SJCRH30 (cell line): ENCODE measurements at regions not wholly inside any gene's neighbourhood (a gene's known extent, or its start where the extent isn't known, plus 50 kb on each side); places are given as distances from the start of the nearest gene placed in this dataset.

ENCODE experiments used
- DNase-seq, 2 experiments: peaks; one replicate each; pipeline ENCODE4 v3.0.0-alpha.2; 2015 to 2020
- H3K27ac ChIP-seq: fragments of 250-450 bp; sonication (Bioruptor Pico); 2 replicates; pipeline ENCODE4 v1.5.1; 2020; ENCODE audit warnings: mild to moderate bottlenecking, moderate library complexity
- H3K27me3 ChIP-seq: fragments of 250-450 bp; sonication (Bioruptor Pico); 2 replicates; pipeline ENCODE4 v1.5.1; 2020; ENCODE audit warnings: mild to moderate bottlenecking, moderate library complexity
- H3K36me3 ChIP-seq: fragments of 250-450 bp; sonication (Bioruptor Pico); 2 replicates; pipeline ENCODE4 v1.5.1; 2020; ENCODE audit warnings: mild to moderate bottlenecking, moderate library complexity
- H3K4me1 ChIP-seq: fragments of 250-450 bp; sonication (Bioruptor Pico); 2 replicates; pipeline ENCODE4 v1.5.1; 2020; ENCODE audit warnings: mild to moderate bottlenecking, moderate library complexity
- H3K4me3 ChIP-seq: fragments of 250-450 bp; sonication (Bioruptor Pico); 2 replicates; pipeline ENCODE4 v1.5.1; 2020; ENCODE audit warnings: mild to moderate bottlenecking, moderate library complexity
- H3K9me3 ChIP-seq: fragments of 250-450 bp; sonication (Bioruptor Pico); replicated peaks from 2 replicates; pipeline ENCODE4 v1.5.1; 2020; ENCODE audit warnings: mild to moderate bottlenecking, moderate library complexity

GRCh38 chr5:117220730-117221129 lies 646.1 kb upstream of the SEMA6A start:
- H3K27ac ChIP-seq: no peak overlapping the region
- no peak for DNase-seq
- H3K4me1 ChIP-seq: no peaks in the 10 kb centered on the region
- H3K9me3 ChIP-seq: no peaks in the 10 kb centered on the region
- no peaks in the 10 kb centered on the region for H3K27me3 ChIP-seq
- H3K4me3 ChIP-seq: no peak overlapping the region
- no peaks in the 10 kb centered on the region for H3K36me3 ChIP-seq

DNA sequence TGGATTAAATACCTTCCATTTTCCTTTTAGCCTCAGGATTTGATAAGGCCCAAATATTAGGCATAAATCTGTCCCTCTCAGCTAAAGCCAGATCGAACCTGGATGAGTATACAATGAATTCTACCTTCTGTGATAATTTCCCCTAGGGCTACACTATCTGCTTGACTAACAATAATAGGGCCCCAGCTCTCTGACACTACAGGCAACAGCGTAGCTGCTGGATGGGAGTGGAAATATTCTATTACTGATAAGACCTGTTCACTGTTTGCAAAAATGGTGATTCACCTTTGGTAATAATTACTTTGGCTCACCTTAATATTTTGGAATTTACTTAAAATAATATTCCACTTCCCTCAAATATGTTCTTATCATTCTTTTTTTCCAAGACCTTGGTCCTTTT lies 644.2 kb upstream of the SEMA6A start:
- Histone ChIP-seq H3K4me3 (no peak overlapping the region), H3K4me1 (no peaks in the 10 kb centered on the region), H3K9me3 (no peaks in the 10 kb centered on the region), H3K36me3 (no peaks in the 10 kb centered on the region), H3K27me3 (no peaks in the 10 kb centered on the region), H3K27ac (no peak overlapping the region)
- DNase-seq: no peak

DNA sequence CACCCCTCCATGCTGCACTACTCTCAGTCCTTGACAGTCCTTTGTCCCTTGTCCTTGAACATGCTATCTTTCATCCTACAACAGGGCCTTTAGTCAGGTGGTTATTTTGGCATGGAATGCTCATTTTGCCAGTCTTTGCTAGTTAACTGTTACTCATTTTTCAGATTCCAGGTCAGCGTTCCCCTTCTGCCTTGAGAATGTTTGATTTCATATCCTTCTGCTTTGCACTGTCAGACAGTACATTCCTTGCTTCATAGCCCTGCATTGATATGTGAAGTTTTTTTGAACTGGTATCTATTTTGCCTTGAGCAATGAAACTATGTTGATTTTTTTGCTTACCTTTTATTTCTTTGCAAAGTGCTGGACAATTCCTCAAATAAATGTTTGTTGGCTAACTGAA lies 638.2 kb upstream of the SEMA6A start:
- DNase-seq: no peak
- H3K36me3 ChIP-seq: no peaks in the 10 kb centered on the region
- H3K27me3 ChIP-seq: no peaks in the 10 kb centered on the region
- H3K27ac ChIP-seq: no peak overlapping the region
- H3K4me3 ChIP-seq: no peak overlapping the region
- H3K9me3 ChIP-seq: peaks cover 2% of the 10 kb centered on the region; the same call in 1 of the 2 replicates
- peaks cover 6% of the 10 kb centered on the region; the same call in 1 of the 2 replicates for H3K4me1 ChIP-seq

DNA sequence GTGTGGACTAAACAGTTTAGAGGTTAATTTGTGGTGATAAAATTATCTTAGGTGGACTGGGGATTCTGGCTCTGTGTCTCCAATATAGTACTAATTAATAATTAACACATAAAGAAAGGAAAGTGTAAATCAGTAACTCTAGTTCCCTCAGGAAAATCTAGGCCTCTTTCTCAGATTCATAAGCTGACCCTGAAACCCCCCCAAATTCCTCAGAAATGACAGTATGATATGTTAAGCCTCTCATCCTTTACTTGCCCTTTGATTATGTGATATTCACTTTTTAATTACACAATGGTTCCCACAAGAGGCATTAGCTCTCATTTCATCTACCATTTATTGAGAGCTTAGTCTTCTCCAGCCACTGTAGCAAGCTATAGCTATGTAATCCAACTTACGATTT lies 636.2 kb upstream of the SEMA6A start:
- peak in 1 of 2 experiments; percentile 5 for DNase-seq
- Histone ChIP-seq H3K4me1 (peaks cover 10% of the 10 kb centered on the region), H3K9me3 (peaks cover 2% of the 10 kb centered on the region; the same call in 1 of the 2 replicates), H3K27me3 (no peaks in the 10 kb centered on the region), H3K36me3 (no peaks in the 10 kb centered on the region), H3K27ac (no peak overlapping the region), H3K4me3 (no peak overlapping the region)

DNA sequence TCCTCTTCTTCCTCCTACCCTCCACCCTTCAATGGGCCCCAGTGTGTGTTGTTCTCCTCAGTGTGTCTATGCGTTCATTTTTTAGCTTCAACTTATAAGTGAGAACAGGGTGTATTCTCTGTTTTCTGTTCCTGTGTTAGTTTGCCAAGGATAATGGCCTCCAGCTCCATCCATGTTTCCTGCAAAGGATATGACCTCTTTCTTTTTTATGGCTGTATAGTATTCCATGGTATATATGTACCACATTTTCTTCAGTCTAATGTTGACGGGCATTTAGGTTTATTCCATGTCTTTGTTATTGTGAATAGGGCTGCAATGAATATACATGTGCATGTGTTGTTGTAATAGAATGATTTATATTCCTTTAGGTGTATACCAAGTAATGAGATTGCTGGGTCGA lies 634.9 kb upstream of the SEMA6A start:
- Histone ChIP-seq H3K36me3 (no peaks in the 10 kb centered on the region), H3K9me3 (peaks cover 2% of the 10 kb centered on the region; the same call in 1 of the 2 replicates), H3K27ac (no peak overlapping the region), H3K27me3 (no peaks in the 10 kb centered on the region), H3K4me1 (peaks cover 15% of the 10 kb centered on the region), H3K4me3 (no peak overlapping the region)
- DNase-seq: no peak

- Histone ChIP-seq H3K9me3 (peaks cover 2% of the 10 kb centered on the region; the same call in 1 of the 2 replicates), H3K4me1 (peaks cover 15% of the 10 kb centered on the region), H3K36me3 (no peaks in the 10 kb centered on the region), H3K27me3 (no peaks in the 10 kb centered on the region), H3K4me3 (no peak overlapping the region), H3K27ac (no peak overlapping the region)
- no peak for DNase-seq
These were observed 632.6 kb upstream of the SEMA6A start for GRCh38 chr5:117207088-117207668.

DNA sequence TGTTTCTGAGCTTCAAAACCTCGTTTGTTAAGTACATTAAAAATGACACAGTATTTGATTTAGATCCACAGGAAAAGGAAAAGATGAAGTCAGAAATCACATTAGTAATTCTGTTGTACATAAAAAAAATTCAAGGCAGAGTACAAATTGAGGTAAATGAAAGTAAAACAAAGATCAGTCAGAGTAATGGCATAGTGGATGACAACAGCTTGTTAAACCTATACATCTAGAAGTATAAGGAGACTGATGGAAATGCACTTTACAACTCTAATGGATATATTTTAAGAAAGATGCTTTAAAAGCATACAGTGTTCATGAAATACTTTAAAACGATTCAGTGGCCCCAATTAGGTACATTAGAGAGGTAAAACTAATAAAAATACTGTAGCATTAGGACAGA lies 631.3 kb upstream of the SEMA6A start:
- H3K9me3 ChIP-seq: peaks cover 2% of the 10 kb centered on the region; the same call in 1 of the 2 replicates
- peaks cover 15% of the 10 kb centered on the region for H3K4me1 ChIP-seq
- peak overlapping the region; percentile 22 for H3K27ac ChIP-seq
- H3K4me3 ChIP-seq: peak overlapping the region; percentile 22
- no peaks in the 10 kb centered on the region for H3K27me3 ChIP-seq
- peak in 1 of 2 experiments; percentile 9 for DNase-seq
- no peaks in the 10 kb centered on the region for H3K36me3 ChIP-seq

- peak overlapping the region; percentile 22 for H3K4me3 ChIP-seq
- peaks cover 14% of the 10 kb centered on the region for H3K4me1 ChIP-seq
- no peaks in the 10 kb centered on the region for H3K27me3 ChIP-seq
- peak in 1 of 2 experiments; percentile 51 for DNase-seq
- H3K27ac ChIP-seq: peak overlapping the region; percentile 22
- peaks cover 1% of the 10 kb centered on the region; the same call in 1 of the 2 replicates for H3K9me3 ChIP-seq
- no peaks in the 10 kb centered on the region for H3K36me3 ChIP-seq
These were observed 630.6 kb upstream of the SEMA6A start for GRCh38 chr5:117204926-117205869.

DNA sequence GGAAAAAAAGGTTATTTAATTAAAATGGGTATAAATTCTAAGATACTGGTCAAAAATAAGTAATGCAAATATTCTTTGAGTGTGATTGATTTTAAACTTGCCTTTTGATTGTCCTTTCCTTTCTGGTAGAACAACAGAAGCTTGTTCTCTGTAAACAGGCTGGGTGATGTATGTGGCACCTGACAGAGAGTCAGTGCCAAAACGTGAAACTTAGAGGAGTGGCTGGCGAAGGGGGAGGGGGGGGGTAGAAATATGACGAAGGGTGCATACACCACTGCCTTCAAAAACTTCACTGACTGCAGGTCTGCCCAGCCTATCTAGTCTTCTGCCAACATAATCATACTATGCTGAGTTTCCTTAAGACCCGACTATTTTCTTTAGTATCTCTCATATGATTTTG lies 629.8 kb upstream of the SEMA6A start:
- H3K4me3 ChIP-seq: no peak overlapping the region
- no peak for DNase-seq
- peaks cover 14% of the 10 kb centered on the region for H3K4me1 ChIP-seq
- H3K27ac ChIP-seq: no peak overlapping the region
- H3K36me3 ChIP-seq: no peaks in the 10 kb centered on the region
- H3K9me3 ChIP-seq: no peaks in the 10 kb centered on the region; the same call in 1 of the 2 replicates
- H3K27me3 ChIP-seq: no peaks in the 10 kb centered on the region

DNA sequence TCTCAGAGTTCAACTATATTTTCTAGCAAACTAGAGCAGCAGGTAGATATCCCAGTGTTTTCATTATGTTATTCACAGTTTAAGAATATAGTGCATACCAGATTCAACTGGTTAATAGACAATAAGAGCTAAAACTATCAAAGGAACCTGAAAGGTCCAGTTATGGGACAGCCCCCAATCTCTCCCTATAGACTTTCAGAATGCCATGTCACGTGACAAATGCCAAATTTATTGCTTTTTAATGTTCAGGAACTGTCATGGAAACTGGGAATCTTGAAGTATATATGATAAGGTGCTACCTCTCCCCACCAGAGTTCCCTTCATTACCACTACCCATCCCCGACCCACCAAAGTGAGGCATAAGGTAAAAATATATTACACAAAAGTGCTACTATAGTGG lies 629.0 kb upstream of the SEMA6A start:
- H3K4me3 ChIP-seq: no peak overlapping the region
- DNase-seq: no peak
- H3K36me3 ChIP-seq: no peaks in the 10 kb centered on the region

GRCh38 chr5:117201001-117201400 lies 626.4 kb upstream of the SEMA6A start:
- DNase-seq: peak in 1 of 2 experiments; percentile 37
- Histone ChIP-seq H3K27me3 (no peaks in the 10 kb centered on the region), H3K4me3 (no peak overlapping the region), H3K9me3 (peaks cover 9% of the 10 kb centered on the region), H3K36me3 (no peaks in the 10 kb centered on the region), H3K4me1 (peaks cover 11% of the 10 kb centered on the region), H3K27ac (no peak overlapping the region)

More for the DNA sequence above, 629.0 kb upstream of the SEMA6A start:
- Histone ChIP-seq H3K27me3 (no peaks in the 10 kb centered on the region), H3K4me1 (peaks cover 14% of the 10 kb centered on the region), H3K9me3 (no peaks in the 10 kb centered on the region; the same call in 1 of the 2 replicates), H3K27ac (no peak overlapping the region)

DNA sequence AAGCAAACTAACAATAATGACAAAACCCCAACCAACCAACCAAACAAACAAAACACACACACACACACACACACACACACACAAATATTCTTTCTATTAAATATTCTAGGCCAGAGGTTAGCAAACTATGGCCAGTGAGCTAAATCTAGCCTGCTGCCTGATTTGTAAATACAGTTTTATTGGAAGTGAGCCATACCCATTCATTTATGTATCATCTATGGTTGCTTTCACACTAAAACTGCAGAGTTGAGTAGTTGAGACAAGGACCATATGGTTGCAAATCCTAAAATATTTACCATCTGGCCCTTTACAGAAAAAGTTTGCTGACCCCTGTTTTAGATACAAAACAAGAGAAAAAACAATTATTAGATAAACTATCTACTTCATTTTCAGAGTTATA lies 620.5 kb upstream of the SEMA6A start:
- Histone ChIP-seq H3K4me1 (no peaks in the 10 kb centered on the region; the same call in 1 of the 2 replicates), H3K4me3 (no peak overlapping the region), H3K27ac (no peak overlapping the region), H3K27me3 (no peaks in the 10 kb centered on the region), H3K9me3 (peaks cover 13% of the 10 kb centered on the region), H3K36me3 (no peaks in the 10 kb centered on the region)
- DNase-seq: no peak

GRCh38 chr5:117191251-117191650 lies 616.6 kb upstream of the SEMA6A start:
- no peaks in the 10 kb centered on the region for H3K27me3 ChIP-seq
- no peaks in the 10 kb centered on the region for H3K36me3 ChIP-seq
- H3K4me1 ChIP-seq: peaks cover 18% of the 10 kb centered on the region
- H3K4me3 ChIP-seq: no peak overlapping the region
- H3K27ac ChIP-seq: no peak overlapping the region
- no peak for DNase-seq
- 0 out of 2 replicates have a peak, but pooled peaks cover 4% of the 10 kb centered on the region for H3K9me3 ChIP-seq

DNA sequence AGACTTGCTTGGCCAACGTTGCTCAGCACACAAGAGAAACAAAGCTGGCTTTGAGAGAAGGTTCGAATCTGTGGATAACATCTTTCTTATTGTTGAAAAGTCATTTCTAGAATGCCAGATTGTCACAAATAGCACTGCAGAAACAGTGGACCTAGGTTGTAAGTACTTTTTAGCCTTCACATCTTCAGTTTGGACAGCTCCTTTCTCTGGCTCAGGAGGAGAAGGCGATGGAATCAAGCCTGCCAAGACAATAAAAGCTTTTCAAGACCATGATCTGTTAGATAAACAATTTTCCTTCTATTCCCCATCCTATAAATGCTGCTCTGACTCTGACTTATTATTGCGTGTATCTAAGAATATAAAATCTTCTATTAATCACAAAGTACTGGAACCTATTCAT lies 615.2 kb upstream of the SEMA6A start:
- Histone ChIP-seq H3K27me3 (no peaks in the 10 kb centered on the region), H3K4me3 (no peak overlapping the region), H3K4me1 (peaks cover 18% of the 10 kb centered on the region), H3K36me3 (no peaks in the 10 kb centered on the region), H3K27ac (no peak overlapping the region), H3K9me3 (0 out of 2 replicates have a peak, but pooled peaks cover 4% of the 10 kb centered on the region)
- no peak for DNase-seq

DNA sequence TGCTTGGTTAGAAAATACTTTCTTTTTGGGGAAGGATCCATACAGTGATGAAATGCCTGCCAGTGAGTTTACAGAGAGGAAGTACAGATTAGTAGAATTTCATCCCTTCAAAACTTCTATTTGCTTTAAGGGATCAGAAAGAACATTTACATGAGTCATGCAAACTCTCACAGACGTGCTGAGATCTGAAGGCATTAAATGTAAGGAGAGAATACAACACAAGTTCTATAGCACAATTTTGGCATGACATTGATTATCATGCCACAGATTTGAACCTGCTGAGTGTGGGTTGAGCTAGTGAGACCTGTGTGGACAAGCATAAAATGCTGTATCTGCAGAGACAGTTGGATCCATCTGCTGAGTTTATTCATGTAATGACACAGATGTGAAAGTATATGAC lies 613.6 kb upstream of the SEMA6A start:
- Histone ChIP-seq H3K4me3 (no peak overlapping the region), H3K27me3 (no peaks in the 10 kb centered on the region), H3K4me1 (peaks cover 18% of the 10 kb centered on the region), H3K27ac (peak overlapping the region; percentile 12), H3K36me3 (no peaks in the 10 kb centered on the region), H3K9me3 (0 out of 2 replicates have a peak, but pooled peaks cover 4% of the 10 kb centered on the region)
- DNase-seq: peak; percentile 13 to 61
